ENCODE measurements at regions not wholly inside any gene's neighbourhood (a gene's known extent, or its start where the extent isn't known, plus 50 kb on each side); places are given as distances from the start of the nearest gene placed in this dataset.

- TF ChIP-seq POLR2A (IDR thresholded peaks at IDR 0.05) (no peak), CTCF (IDR thresholded peaks at IDR 0.05) (no peak), EP300 (IDR thresholded peaks at IDR 0.05; ENCODE audit: low read depth) (no peak), POLR2AphosphoS5 (IDR thresholded peaks at IDR 0.05) (no peak)
Observed at GRCh38 chr12:23361971-23362370, 587.5 kb downstream of the SOX5 start.
